CD1c-positive myeloid dendritic cell (primary cell): ENCODE measurements at regions not wholly inside any gene's neighbourhood (a gene's known extent, or its start where the extent isn't known, plus 50 kb on each side); places are given as distances from the start of the nearest gene placed in this dataset.
"Not testable (repeated sequence)": the region's sequence is repeated elsewhere in the genome, so short reads cannot be mapped to it uniquely, and the experiment has no call there.

Experiments
- DNase-seq: peaks from one replicate; pipeline ENCODE4 v3.0.0-alpha.2; 2016; ENCODE audit errors: extremely low spot score

DNA sequence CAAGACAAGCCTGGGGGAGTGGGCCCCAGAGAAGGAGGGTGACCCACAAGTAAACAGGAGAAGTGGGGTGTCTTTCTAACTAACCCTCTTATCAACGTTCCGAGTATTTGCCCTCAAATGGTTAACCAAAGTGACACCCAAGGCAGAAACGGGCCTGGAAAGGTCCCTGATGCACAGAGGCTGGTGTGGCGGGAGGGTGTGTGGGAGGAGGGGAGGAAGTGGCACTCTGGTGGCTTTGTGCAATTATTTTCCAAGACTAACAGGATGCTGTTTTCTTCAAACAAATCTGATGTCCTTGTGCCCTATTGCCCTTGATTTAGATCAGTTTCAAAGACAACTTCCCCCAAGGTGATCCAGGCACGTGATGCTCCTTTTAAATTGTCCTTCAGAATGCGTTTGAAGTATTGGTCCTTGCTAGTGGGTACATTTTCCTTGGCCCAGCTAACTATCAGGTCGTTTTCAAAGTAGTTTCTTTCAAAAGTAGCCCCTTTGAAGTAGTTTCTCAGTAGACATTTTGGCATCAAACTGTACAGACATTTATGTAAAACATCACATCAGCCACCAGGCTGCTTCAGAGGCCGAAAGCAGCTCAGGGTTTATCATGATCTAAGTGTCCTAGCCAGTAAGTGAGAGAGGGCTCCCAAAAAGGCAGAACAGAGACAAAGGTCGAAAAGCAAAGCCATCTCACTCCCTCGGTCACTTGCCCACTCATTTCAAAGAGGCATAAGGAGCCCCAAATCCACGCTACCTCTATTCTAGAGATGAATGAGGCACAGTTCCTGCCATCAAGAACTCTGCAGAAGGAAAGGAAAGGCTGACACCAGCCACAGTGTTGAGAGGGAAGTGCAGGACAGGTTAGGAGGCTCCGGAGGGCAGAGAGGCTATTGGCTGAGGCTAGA, 371.1 kb upstream of the ID2 start:
- peak; percentile 89 for DNase-seq

DNA sequence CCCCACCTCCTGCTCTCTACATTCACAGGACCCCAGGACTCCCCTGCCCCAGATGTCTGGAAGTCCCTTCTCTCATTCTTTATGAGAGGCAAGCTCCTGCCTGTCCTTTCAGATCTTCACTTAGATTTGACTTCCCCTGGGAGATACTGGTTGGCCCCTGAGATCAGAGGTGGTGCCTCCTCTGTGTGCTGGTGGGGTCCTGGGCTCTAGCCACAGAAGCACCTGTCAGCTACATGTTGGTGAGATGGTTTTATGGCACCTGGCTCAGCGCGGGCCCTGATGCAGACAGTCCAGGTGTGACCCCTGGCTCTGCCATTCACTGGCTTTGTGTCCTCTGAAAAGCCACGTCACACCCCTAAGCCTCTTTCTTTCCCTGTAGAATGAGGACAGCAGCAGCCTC, 369.6 kb upstream of the ID2 start:
- no peak for DNase-seq

DNA sequence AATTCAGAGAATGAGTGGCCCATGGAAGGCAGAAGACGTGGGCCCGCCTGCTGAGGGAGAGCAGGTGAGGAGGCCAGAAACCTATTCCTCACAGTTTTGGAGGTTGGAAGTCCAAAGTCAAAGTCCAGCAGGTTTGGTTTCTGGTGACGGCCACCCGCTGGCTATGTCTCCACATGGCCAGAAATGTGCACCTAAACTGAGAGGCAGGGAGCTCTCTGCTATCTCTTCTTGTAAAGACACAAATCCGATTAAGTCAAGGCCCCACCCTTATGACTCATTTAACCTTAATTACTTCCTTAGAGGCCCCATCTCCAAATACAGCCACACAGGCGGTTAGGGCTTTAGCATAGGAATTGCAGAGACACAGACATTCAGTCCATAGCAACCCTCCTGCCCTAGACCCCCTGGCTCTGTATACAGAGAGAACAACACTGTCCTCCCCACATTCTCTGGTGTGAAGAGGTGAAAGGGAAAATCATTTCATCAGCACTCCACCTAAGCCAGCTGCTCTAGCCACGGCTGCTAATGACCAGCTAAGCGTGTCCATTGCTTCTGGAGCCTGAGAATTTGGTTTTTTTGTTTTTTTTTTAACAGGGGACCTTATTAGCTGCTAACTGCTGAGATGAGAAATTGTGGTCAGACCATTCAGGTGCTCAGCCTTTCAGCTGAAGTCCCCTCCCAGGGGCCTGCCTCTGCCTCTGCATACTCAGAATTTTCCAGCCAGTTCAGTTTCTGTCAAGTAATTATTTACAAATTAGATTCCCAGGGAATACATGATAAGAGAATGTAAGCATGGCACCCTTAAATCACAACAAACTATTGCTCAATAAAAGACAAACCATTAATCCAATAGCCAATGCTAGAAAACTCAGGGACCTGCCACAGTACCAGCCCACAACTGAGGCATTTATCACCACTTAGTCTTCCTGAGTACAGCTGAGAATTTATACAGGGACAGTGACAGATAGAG, 368.7 kb upstream of the ID2 start:
- DNase-seq = peak; percentile 75

DNA sequence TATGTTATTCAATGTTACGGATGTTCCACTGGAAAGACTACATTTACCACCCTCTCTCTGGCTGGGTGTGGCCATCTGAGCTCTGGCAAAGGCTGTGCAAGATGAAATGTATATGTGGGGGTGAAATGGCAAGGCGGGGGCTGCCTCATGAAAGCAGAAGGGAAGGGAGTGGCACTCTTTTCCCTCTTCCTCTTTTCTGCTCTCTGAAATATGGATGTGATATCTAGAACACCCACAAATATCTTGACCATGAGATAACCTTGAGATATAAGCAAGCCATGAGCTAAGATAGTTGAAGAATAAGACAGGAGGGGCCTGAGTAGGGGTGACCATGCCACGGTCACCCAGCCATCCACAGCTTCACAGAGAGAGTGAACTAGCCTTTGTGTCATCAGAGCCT, 367.8 kb upstream of the ID2 start:
- peak; percentile 88 for DNase-seq

DNA sequence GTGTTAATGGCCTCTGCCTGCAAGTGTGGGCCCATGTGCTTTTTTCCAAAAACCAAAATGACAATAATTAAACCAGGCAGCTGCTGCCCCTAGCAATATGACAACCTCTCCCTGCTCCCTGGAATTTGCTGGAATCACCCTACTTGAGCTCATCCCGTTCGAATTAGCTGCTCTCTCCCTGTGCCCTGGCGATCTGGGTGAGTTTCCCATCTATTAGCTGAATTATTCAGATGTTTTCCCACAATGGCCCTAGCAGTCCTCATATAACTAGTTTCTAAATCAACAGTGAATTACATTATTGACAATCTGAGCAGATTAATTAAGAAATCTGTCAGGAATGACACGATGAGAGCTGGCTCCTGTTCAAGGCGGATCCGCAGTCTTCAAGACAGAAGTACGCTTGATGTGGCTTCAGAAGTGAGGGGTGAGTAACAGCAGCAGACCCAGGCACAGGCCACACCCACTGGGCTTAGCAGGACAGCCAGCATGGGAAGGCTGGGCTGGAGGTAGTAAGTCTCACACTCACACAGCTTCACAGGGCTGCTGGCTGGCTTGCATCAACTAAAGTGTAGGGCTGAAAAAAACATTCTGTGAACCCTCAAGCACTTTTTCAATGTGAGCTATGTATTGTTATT, 366.2 kb upstream of the ID2 start:
- peak; percentile 79 for DNase-seq

DNA sequence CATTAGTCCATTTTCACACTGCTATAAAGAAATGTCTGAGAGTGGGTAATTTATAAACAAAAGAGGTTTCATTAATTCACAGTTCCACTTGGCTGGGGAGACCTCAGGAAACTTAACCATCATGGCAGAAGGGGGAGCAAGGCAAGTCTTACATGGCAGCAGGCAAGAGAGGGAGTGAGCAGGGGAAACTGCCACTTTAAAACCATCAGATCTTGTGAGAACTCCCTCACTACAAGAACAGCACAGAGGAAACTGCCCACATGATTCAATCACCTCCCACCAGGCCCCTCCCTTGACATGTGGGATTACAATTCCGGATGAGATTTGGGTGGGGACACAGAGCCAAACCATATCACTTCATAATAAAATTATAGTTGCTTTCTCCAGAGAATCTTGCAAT, 365.5 kb upstream of the ID2 start:
- peak; percentile 35 for DNase-seq

DNA sequence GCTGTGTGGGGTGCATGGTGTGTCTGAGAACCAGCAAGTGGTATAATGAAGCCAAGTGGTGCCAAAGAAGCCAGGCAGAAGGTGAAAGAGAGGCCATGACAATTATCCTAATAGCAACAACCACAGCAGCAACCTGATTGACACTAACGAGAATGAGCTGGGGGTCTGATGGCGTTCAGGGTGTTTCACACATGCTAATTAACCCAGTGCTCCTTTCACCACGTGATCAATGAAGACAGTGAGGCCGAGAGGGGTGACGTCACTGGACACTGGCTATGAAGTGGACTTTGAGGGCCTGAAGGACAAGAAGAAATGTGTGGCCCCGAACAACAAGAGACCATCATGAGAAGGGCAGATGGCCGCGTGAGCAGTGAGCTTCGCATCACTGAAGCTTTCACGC, 364.4 kb upstream of the ID2 start:
- no peak for DNase-seq

DNA sequence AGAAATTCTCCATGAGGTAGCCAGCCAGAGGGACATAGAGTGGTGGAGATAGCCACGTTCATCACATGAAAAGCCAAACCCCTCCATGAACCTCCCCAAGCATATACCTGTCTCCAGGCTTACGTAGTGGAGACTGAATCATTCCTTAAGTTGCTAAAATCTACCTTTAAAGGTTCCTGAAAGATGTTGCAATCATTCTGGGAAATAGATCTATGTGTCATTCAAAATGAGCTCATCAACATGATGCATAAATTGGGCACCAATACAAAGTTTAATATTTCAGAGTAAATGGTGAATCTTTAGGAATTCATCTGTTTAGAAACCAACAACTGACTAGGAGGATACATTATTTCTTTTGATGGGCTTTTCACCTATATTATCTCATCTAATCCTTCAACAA, 362.6 kb upstream of the ID2 start:
- DNase-seq = no peak

DNA sequence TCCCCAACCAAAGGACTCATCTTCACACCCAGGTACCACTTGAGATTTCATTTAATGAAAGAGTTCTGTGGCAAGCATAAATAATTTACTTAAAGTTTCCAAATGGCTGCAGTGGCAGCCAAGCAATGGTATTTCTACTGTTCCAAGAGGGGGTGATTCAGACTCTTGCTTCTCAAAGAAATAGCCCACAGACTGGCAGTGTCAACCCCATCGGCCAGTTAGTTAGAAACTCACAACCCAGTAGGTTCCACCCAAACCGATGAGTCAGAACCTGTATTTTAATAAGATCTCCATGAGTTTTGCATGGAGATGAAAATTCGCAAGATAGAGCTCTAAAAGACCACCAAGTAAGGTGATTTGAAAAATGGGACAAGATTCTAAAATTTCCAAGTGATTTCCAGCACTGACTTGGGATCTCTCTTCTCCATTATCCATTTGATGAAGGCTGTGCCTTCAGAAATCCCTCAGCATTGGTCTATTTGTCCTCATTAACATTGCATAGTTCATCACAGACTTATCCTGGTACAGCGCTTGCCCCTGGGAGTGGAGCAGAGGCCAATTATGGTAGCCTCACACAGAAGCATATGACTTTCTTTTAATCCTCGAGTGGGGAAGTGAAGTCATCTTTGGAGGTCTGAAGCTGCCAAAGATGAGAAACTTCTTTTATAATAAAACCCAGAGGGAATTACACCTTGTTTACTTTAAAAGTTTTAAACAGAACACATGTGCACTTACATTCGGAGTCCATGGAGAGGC, 361.4 kb upstream of the ID2 start:
- DNase-seq = no peak

DNA sequence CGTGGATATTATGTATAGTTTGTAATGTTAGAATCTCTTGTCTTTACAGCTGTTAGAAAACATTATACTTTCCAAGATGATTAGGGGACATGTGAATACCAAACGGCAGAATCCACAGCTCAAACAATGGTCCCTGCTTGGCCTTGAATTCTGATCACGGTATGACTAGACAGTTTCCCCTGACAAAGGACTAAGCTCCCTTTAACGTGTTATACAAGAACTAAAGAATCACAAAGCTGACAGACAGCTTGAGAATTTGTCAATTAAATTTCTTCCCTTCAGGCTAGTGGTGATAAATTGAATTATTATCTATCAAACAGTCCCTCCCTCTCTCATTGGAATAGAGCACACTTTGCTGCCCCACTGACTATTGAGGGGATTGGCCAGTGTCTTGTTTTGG, 359.2 kb upstream of the ID2 start:
- DNase-seq = no peak

DNA sequence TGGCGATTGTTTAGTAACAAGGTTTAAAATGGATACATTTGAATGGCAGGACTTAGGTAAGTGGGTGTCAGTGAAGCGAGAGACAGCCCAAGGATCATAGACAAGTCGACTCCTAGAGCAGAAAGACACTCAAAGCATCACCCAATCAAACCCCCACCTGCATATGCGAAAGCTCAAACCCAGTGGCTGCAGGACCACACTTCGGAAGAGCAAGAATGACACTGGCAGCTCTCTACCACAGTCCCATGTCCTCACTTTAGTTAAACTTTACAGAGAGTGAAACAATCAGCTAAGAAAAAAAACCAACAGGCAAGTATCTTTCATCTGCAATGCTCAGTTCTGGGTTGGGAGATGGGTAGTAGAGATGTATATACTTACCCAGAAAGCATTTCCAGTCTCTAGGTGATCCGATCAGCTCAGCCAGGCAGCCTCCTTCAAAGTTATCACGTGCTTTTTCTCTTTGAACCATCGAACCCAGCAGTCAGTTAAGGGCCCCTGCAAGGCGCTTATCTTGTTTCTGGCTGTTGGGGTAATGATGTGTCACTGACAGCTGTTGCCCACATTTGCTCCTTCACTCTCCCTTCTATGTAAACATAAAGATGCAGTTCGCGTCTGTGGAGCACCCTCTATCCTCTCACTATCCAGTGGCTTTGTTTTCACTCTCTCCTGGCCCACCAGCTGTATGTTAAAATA, 357.5 kb upstream of the ID2 start:
- DNase-seq = no peak

DNA sequence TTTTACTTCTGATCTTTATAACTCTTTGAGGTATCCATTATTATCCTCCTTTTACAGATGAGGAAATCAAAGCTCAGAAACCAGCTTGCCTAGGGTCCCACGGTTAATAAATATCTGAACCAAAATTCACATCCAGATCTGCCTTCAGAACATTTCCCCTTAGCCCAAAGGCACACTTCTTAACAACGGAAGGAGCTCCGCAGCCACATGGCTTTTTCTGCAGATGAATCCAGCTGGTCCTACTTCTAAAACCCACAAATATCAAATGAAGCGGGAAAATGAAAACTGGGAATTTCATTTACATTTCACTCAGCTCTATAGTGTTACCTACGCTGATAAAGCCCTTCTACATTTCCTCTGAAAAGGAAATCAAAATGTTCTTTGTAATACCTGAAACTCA, 357.0 kb upstream of the ID2 start:
- no peak for DNase-seq

DNA sequence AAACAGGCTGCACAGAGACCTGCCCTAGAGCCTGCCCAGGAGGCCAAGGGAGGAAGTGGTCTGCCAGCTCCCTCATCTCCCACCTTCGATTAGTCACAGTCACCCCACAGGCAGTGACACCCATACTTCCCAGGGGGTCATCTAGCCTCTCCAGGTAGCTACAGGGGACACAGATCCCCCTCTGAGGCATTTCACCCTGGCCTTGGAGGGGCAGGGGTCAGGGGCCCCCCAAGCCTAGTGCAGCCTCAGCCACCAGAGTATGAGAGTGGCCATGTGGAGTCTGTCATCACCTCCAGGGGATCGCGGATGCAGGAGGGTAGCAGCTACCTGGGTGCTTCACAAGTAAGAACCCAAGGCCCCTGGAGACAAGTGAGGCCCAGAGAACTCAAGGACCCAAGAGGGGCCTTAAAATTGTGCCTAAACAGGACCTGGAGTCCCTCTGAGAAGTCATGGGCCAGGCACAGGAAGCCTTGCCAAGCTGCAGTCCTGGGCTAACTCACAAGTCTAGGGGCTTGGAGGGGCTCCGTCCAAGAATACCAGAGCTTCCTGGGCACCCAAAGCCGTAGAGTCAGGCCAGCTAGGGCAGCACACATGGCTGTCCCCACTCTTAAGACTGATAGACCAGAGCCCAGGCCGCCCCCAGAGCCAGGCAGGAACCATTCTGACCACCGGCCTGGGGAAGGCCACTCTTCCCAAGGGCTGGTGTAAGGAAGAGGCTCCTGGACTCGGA, 354.3 kb upstream of the ID2 start:
- no peak for DNase-seq

DNA sequence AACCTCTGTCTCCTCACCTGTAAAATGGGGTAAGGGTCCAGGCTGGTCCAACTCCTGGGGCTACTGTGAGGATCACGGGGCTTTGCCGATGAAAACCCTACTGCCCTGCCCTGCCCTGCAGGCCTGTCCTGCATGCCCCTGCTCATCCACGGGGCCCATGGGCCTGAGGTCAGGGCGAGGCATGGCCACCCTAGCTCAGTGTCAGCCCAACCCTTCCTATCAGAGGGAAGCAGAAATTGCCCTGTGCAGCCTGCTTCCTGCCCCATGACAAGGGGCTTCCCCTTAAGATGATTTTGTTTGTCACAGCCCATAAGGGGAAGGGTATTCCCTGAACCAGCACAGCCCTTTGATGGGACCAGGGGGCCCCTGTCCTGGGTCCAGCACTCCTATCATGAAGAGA, 353.6 kb upstream of the ID2 start:
- DNase-seq = no peak

DNA sequence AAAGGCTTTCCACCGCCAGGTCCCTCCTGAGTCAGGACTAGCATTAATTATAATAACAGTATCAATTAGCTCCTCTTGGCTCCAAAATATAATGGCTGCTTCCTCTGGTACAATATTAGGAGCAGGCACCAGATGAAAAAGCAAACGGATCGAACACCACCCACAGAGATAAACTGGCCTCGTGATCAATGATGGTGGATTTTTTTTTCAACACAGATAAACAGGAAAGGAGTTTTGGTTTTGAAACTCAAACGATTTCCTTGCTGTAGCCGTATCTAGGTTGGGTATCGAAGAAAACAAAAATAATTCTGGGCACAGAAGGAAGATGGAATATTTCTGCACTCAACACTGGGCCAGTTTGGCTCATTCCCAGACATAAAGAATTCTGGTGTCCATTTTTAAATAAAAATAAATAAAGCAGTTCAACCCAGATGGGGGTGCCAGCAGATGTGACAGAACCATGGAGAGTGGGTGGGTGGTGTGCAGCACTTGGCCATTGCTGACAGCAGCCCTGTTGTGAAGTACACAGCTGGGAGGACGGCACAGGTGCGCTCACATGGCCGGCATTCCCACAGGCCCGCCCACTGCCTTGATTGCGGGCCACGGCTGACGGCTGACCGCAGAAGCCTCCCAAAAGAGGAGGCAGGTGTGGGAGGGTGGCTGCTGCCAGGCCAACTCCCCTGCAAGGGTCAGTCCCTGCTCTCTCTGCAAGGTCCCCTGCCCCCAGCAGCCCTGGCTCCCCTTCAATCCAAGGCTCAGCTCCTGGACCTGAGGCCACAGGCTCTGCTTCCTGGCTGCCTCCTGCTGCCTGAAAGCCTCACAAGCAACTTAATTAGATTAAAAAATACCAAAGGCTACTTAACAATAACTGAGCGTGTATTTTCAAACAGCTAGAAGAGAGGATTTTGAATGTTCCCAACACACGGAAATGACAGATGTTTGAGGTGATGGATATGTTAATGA, 351.9 kb upstream of the ID2 start:
- DNase-seq = no peak

DNA sequence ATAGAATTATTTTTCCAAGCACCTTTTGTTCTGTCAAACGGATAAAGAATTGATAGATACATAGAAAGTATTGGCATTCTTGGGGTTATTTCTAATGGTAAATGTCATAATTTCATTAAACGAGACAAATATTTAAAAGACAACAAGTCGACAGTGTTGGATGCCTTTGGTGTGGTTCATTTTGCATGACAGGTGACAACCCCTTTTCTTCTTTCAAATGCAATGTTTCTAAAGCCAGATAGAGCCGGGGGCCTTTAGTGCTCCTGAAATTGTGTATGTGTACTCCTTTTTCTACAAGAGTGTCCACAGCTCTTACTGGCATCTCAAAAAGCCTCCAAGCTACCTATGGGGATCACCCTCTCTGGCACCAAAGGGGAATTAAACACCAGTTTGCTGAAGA, 350.8 kb upstream of the ID2 start:
- DNase-seq = no peak

DNA sequence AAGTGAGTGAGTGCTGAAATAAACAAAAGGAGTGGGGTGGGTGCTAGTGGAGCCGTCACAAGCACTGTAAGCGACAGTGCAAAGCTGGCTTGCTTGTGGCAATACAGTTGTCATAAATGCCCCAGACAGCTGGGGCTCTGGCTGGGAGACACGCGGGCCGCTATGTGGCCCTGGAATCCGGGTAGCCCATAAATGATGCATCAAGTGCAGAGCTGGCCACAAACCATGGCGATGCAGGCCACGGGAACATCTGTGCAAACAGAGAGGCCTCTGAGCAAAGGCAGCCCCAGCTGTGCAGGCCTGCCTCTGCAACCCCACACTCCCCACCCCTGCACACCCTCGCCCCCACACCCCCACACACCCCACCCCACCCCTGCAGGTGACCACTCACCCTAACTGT, 349.2 kb upstream of the ID2 start:
- no peak for DNase-seq

DNA sequence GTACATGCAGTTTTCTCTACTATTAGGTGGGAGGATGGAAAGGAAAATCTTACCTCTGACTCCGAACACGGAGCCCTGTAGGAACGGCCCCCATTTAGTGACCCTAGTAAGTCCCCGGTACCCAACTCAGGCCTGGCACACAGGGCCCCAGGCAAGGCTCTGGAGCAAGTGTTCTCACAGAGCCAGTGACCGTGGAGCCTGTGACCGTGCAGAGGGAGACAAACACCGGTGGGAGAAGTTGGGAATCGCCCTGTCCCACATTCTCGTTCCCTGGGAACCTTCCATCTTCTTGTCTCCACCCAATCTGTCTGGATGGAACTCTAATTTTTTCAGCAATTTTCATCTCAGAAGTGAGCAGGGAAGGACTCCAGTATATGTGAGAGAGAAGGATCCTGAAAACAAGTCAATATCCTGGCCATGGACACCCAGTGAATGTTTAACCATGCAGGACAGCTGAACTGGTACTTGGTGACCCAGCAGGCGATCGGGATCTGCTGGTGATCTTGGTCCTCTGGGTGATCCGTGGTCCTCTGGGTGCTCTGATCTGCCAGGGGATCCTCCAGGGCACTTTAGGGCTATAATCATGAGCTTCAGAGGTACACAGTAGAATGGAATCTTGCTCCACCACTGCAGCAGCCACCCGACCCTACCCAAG, 348.6 kb upstream of the ID2 start:
- DNase-seq = no peak

DNA sequence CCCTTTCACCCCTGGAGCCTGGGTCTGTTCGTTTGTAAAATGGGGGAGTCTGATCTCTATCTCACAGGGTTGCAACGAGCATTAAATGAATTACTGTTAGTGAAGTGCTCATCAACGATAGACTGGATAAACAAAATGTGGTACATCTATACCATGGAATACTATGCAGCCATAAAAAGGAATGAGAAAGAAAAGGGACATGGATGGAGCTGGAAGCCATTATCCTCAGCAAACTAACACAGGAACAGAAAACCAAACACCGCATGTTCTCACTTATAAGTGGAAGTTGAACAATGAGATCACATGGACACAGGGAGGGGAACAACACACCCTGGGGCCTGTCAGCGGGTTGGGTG, 348.0 kb upstream of the ID2 start:
- not testable (repeated sequence) for DNase-seq
